ENCODE measurements at regions not wholly inside any gene's neighbourhood (a gene's known extent, or its start where the extent isn't known, plus 50 kb on each side); places are given as distances from the start of the nearest gene placed in this dataset.

DNA sequence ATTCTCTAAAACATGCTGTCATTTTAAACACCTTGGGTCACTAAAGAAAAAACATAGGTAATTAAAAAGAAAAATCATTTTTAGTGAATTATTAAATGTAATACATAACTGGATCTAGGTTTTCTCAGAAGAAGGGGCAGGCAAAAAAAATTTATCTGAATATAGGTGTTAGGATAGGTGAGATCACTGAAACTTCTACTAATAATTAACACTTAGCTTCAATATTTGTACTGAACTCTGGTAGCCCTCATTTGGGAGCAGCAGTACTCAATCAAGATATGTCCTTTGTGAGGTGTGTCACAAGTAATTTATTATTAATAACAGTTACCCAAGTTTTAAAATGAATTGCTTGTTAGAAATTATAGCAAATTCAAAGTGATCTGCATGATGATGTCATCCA is 103.6 kb downstream of the ATP23 start:
- TF ChIP-seq, protein P1, sequence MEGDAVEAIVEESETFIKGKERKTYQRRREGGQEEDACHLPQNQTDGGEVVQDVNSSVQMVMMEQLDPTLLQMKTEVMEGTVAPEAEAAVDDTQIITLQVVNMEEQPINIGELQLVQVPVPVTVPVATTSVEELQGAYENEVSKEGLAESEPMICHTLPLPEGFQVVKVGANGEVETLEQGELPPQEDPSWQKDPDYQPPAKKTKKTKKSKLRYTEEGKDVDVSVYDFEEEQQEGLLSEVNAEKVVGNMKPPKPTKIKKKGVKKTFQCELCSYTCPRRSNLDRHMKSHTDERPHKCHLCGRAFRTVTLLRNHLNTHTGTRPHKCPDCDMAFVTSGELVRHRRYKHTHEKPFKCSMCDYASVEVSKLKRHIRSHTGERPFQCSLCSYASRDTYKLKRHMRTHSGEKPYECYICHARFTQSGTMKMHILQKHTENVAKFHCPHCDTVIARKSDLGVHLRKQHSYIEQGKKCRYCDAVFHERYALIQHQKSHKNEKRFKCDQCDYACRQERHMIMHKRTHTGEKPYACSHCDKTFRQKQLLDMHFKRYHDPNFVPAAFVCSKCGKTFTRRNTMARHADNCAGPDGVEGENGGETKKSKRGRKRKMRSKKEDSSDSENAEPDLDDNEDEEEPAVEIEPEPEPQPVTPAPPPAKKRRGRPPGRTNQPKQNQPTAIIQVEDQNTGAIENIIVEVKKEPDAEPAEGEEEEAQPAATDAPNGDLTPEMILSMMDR (IDR thresholded peaks at IDR 0.05): no peak
- TF ChIP-seq ZFX (IDR thresholded peaks at IDR 0.05; ENCODE audit: borderline replicate concordance): no peak

GRCh38 chr12:58046271-58046670 is 104.9 kb downstream of the ATP23 start:
- TF ChIP-seq, protein P1 (IDR thresholded peaks at IDR 0.05): no peak
- no peak for TF ChIP-seq ZFX (IDR thresholded peaks at IDR 0.05; ENCODE audit: borderline replicate concordance)
- H3K27ac ChIP-seq: no peak overlapping the region

More for the DNA sequence above, 103.6 kb downstream of the ATP23 start:
- H3K27ac ChIP-seq: no peak overlapping the region

DNA sequence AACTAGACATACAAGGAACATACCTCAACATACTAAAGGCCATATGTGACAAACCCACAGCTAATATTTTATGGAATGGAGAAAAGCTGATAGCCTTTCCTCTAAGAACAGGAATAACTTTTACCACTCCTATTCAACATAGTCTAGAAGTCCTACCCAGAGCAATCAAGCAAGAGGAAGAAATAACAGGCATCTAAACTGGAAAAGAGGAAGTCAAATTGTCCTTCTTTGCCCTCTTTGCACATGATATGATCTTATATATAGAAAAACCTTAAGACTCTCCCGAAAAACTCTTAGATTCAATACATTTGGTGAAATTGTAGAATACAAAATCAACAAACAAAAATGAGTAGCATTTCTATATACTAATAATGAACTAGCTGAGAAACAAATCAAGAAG is 110.0 kb downstream of the ATP23 start:
- TF ChIP-seq, protein P1 (IDR thresholded peaks at IDR 0.05): no peak
- no peak for TF ChIP-seq ZFX (IDR thresholded peaks at IDR 0.05; ENCODE audit: borderline replicate concordance)
- H3K27ac ChIP-seq: no peak overlapping the region

DNA sequence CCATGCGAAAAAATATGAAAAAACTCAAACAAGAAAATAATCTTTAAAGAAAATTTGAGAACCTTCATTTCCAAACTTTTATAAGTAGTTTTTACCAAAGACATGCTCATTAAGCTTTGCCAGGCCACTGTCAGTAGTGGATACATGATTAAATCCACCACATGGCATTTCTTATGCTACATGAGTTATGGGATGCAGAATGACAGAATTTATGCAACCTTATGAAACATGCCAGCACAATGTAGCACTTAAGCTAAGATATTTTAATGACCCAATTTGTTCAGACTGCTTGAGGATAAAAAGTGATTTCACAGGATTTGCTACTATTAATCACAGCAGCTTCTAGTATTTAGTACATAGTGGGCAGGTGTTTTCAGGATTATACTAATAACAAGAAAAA is 123.3 kb downstream of the ATP23 start:
- H3K27ac ChIP-seq: no peak overlapping the region
- TF ChIP-seq, protein P1 (IDR thresholded peaks at IDR 0.05): no peak
- TF ChIP-seq ZFX (IDR thresholded peaks at IDR 0.05; ENCODE audit: borderline replicate concordance): no peak

DNA sequence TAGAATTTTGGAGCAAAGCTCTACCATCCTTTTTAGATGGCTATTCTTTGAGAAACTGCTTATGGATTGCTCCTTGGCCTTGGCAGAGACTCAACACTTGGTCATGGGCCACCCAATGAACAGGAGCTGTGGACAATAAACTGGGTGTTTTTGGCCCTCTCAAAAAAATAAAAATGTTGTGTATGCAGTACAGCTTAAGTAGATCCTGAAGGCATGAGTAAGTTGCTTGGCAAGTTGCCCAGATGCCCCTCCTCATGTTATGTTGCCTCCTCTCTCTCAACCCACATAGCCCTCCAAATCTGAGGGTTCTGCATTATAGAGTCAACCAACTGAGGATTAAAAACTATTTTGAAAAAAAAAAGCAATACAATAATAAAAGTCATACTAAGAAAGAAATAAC is 124.9 kb downstream of the ATP23 start:
- H3K27ac ChIP-seq: no peak overlapping the region
- TF ChIP-seq ZFX (IDR thresholded peaks at IDR 0.05; ENCODE audit: borderline replicate concordance): no peak
- TF ChIP-seq, protein P1 (IDR thresholded peaks at IDR 0.05): no peak

DNA sequence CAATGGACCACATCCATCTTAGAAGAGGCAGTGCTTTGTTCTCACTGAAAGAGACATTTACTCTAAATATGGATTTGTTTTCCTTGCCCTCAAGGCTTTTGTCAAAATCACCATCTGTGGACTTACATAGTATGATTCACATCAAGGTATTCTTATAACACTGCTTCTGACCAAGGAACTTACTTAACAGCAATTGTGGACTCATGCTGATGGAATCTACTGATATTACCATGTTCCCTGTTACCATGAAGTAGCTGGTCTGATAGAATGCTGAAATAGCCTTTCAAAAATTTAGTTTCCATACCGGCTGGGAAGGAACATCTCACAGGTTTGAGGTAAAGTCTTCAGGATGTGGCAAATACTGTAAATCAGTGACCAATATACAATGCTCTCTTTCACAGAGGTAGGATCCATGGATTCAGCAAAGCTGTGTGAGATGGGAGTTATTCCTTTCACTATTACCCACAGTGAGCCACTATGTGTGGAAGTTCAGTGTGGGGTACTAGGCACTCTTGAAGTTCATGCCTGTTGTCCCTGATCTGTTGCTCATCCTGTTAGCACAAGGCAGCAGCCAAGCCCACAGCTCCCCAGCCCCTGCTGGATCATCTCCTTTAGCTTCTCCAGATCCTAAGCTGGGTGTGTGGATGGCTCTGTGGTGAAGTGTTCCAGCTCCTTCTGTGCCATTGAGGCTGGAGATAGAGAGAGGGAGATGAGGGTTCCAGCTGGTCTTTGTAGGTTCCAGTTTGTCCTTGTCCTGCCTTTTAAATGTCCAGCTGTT is 126.4 kb downstream of the ATP23 start:
- H3K27ac ChIP-seq: no peak overlapping the region
- no peak for TF ChIP-seq ZFX (IDR thresholded peaks at IDR 0.05; ENCODE audit: borderline replicate concordance)
- TF ChIP-seq, protein P1 (IDR thresholded peaks at IDR 0.05): no peak

DNA sequence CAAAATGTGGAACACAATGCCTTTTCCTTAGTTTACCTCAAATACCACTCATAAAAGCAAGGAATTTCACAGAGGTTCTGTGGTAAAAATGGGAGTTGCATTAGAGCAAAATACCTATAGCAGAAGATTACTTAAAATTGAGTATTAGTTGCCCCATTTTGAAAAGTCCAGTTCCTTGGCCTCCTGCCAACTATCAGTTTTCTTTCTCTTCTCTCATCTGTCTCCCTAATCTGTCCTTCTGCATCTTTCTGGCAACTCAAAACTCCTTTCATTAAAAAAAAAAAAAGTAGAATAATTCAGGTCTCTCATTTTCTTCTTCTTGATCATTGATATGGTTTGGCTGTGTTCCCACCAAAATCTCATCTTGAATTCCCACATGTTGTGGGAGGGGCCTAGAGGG is 127.3 kb downstream of the ATP23 start:
- no peak for TF ChIP-seq ZFX (IDR thresholded peaks at IDR 0.05; ENCODE audit: borderline replicate concordance)
- TF ChIP-seq, protein P1 (IDR thresholded peaks at IDR 0.05): no peak
- H3K27ac ChIP-seq: no peak overlapping the region
